Endodermal cell (in vitro differentiated cells): ENCODE measurements at regions not wholly inside any gene's neighbourhood (a gene's known extent, or its start where the extent isn't known, plus 50 kb on each side); places are given as distances from the start of the nearest gene placed in this dataset.

Experiments
- DNase-seq: peaks from one replicate; pipeline ENCODE4 v3.0.0-alpha.2; 2017
- H3K27ac ChIP-seq: 2 replicates; pipeline ENCODE4 v1.5.1; 2013; ENCODE audit warnings: mild to moderate bottlenecking, low read depth, low read length, moderate library complexity
- H3K27me3 ChIP-seq: 2 replicates; pipeline ENCODE4 v1.6.1; 2013; ENCODE audit warnings: mild to moderate bottlenecking, low read length, moderate library complexity; ENCODE audit not compliant: insufficient read depth, control insufficient read depth, poor library complexity, severe bottlenecking
- H3K36me3 ChIP-seq: 2 replicates; pipeline ENCODE4 v1.7.0; 2013; ENCODE audit warnings: mild to moderate bottlenecking, low read length, moderate library complexity; ENCODE audit not compliant: control insufficient read depth, insufficient read depth
- H3K4me1 ChIP-seq: one replicate; pipeline ENCODE4 v1.7.0; 2013; ENCODE audit warnings: low read length; ENCODE audit not compliant: control insufficient read depth, insufficient read depth
- H3K4me3 ChIP-seq: 2 replicates; pipeline ENCODE4 v1.5.1; 2013; ENCODE audit warnings: mild to moderate bottlenecking, low read length, moderate library complexity
- H3K9ac ChIP-seq: 2 replicates; pipeline ENCODE4 v1.6.1; 2013; ENCODE audit warnings: mild to moderate bottlenecking, low read length, moderate library complexity; ENCODE audit not compliant: poor library complexity, severe bottlenecking; ENCODE audit errors: extremely low read depth
- H3K9me3 ChIP-seq: 2 replicates; pipeline ENCODE4 v1.6.1; 2013; ENCODE audit warnings: mild to moderate bottlenecking, low read length, moderate library complexity; ENCODE audit not compliant: control insufficient read depth
- H3K27ac Mint-ChIP-seq: 2 replicates; pipeline ENCODE4 v1.8.0; 2020; ENCODE audit warnings: mixed read lengths
- H3K27me3 Mint-ChIP-seq: 2 replicates; pipeline ENCODE4 v1.8.0; 2021; ENCODE audit warnings: mild to moderate bottlenecking, mixed read lengths; ENCODE audit not compliant: insufficient read depth
- H3K36me3 Mint-ChIP-seq: 2 replicates; pipeline ENCODE4 v1.8.0; 2020; ENCODE audit warnings: low read depth, mixed read lengths
- H3K4me1 Mint-ChIP-seq: 2 replicates; pipeline ENCODE4 v1.8.0; 2020; ENCODE audit warnings: mixed read lengths
- H3K4me3 Mint-ChIP-seq: 2 replicates; pipeline ENCODE4 v1.8.0; 2020; ENCODE audit warnings: mild to moderate bottlenecking, moderate library complexity, mixed read lengths
- H3K9me3 Mint-ChIP-seq: 2 replicates; pipeline ENCODE4 v1.8.0; 2020; ENCODE audit warnings: mild to moderate bottlenecking, mixed read lengths
- CTCF ChIP-seq: fragments of 200-600 bp; sonication (generic); conservative IDR thresholded peaks from 2 replicates; pipeline ENCODE4 v1.5.0; 2021; ENCODE audit warnings: antibody characterized with exemption, mild to moderate bottlenecking
- WGBS, 2 experiments: methylation state at CpG; one replicate each; pipeline versions ENCODE4 v1.1.5 to v1.1.7; 2013; ENCODE audit warnings: missing lambda C conversion rate in 2 of 2, mixed read lengths in 1 of 2; ENCODE audit not compliant: insufficient coverage in 1 of 2, insufficient read length in 1 of 2; 5-methylcytosine and 5-hydroxymethylcytosine counted together

- Histone ChIP-seq H3K27ac (no peak overlapping the region), H3K9ac (no peak overlapping the region), H3K27me3 (peaks cover 18% of the 10 kb centered on the region), H3K36me3 (no peaks in the 10 kb centered on the region), H3K4me3 (no peak overlapping the region), H3K4me1 (no peaks in the 10 kb centered on the region), H3K9me3 (peaks cover 6% of the 10 kb centered on the region)
- no peak for TF ChIP-seq CTCF
- 35% methylated on average over 3 of the region's 4 CpGs; no CpG with 5 or more reads in 1 of the 2 experiments for WGBS, 2 experiments
- no peak overlapping the region for H3K4me3 Mint-ChIP-seq
- peaks cover 20% of the 10 kb centered on the region for H3K9me3 Mint-ChIP-seq
- H3K4me1 Mint-ChIP-seq: peaks cover 19% of the 10 kb centered on the region
- DNase-seq: no peak
- H3K27ac Mint-ChIP-seq: no peak overlapping the region
- H3K36me3 Mint-ChIP-seq: peaks cover 2% of the 10 kb centered on the region
- H3K27me3 Mint-ChIP-seq: peaks cover 20% of the 10 kb centered on the region
These were observed 128.5 kb downstream of the ALDH8A1 start for GRCh38 chr6:134821397-134821796.

- H3K9me3 ChIP-seq: peaks cover under 1% of the 10 kb centered on the region
These were observed 129.8 kb downstream of the ALDH8A1 start for GRCh38 chr6:134819863-134820800.

GRCh38 chr6:134819236-134819635 is 130.7 kb downstream of the ALDH8A1 start:
- Mint-ChIP-seq H3K9me3 (peaks cover 2% of the 10 kb centered on the region), H3K27me3 (peaks cover 18% of the 10 kb centered on the region), H3K4me1 (peaks cover 19% of the 10 kb centered on the region), H3K27ac (no peak overlapping the region), H3K4me3 (no peak overlapping the region), H3K36me3 (no peaks in the 10 kb centered on the region)
- peaks cover 18% of the 10 kb centered on the region for H3K27me3 ChIP-seq
- no peaks in the 10 kb centered on the region for H3K9me3 ChIP-seq
- H3K4me1 ChIP-seq: no peaks in the 10 kb centered on the region
- H3K9ac ChIP-seq: no peak overlapping the region
- DNase-seq: no peak
- H3K27ac ChIP-seq: no peak overlapping the region
- no peak for TF ChIP-seq CTCF
- no peak overlapping the region for H3K4me3 ChIP-seq
- no peaks in the 10 kb centered on the region for H3K36me3 ChIP-seq
- WGBS, 2 experiments: 87 to 100% methylated on average over 1 to 2 of the region's 2 CpGs

More at GRCh38 chr6:134819863-134820800, 129.8 kb downstream of the ALDH8A1 start:
- Histone ChIP-seq H3K4me1 (no peaks in the 10 kb centered on the region), H3K27ac (no peak overlapping the region), H3K4me3 (no peak overlapping the region), H3K9ac (no peak overlapping the region), H3K27me3 (peaks cover 18% of the 10 kb centered on the region), H3K36me3 (no peaks in the 10 kb centered on the region)
- peaks cover 19% of the 10 kb centered on the region for H3K27me3 Mint-ChIP-seq
- H3K36me3 Mint-ChIP-seq: peaks cover under 1% of the 10 kb centered on the region
- no peak for DNase-seq
- H3K27ac Mint-ChIP-seq: no peak overlapping the region
- no peak for TF ChIP-seq CTCF
- H3K9me3 Mint-ChIP-seq: peaks cover 9% of the 10 kb centered on the region
- H3K4me1 Mint-ChIP-seq: peaks cover 19% of the 10 kb centered on the region
- 90% methylated on average over 3 of the region's 3 CpGs for WGBS, 2 experiments
- no peak overlapping the region for H3K4me3 Mint-ChIP-seq
